T-helper 2 cell (primary cell): ENCODE measurements at regions not wholly inside any gene's neighbourhood (a gene's known extent, or its start where the extent isn't known, plus 50 kb on each side); places are given as distances from the start of the nearest gene placed in this dataset.

Source experiments
- DNase-seq, 5 experiments: peaks; one replicate each; pipeline versions ENCODE4 v3.0.0 to v3.0.0-alpha.2; 2012 to 2022

DNA sequence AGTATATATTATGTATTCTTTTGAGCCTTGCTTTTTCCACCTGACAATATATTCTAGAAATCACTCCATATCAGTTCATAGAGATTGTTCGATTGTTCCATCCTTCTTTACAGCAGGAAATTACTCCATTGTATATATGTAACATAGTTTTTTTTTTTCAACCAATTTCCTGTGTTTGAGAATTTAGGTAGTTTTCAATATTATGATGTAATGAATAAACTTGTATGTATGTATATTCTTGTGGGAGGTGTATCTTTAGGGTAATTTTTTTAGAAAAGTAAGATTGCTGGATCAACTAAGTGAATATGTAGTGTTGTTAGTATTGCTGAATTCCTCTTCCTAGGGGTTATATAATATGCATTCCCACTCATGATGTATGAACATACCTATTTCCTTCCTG lies 165.9 kb upstream of the PITX1 start:
- DNase-seq, result no peak

DNA sequence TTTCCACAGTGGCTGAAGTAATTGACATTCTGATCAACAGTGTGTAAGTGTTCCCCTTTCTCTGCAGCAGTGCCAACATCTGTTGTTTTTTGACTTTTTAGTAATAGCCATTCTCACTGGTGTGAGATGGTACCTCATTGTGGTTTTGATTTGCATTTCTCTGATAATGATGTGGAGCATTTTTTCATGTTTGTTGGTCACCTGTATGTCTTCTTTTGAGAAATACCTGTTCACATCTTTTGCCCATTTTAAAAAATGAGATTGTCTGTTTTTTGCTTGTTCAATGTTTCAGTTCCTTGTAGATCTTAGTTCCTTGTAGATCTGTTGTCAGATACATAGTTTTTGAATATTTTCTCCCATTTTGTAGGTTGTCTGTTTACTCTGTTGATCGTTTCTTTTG lies 162.5 kb upstream of the PITX1 start:
- no peak for DNase-seq

GRCh38 chr5:135195270-135195608 lies 161.2 kb upstream of the PITX1 start:
- no peak for DNase-seq

GRCh38 chr5:135194573-135195269 lies 160.7 kb upstream of the PITX1 start:
- DNase-seq, result no peak

DNA sequence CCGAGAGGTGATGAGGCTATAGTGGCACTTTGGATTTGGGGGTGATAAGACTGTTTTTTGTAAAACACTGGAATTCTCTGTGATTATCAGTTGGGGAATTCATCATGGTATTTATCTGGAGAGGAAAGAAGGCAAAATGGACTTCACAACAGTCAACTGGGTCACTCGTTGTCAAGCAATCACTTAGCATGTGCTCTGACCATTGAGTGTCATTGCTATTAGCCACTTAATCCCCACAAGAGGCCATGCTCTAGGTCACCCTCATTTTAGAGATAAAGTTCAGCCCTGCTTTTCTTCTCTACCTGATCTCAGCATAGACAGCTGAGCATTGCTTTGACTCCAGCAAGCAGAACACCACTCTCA lies 160.1 kb upstream of the PITX1 start:
- DNase-seq, result no peak

- no peak for DNase-seq
Observed at GRCh38 chr5:135193213-135194125, 159.4 kb upstream of the PITX1 start.

DNA sequence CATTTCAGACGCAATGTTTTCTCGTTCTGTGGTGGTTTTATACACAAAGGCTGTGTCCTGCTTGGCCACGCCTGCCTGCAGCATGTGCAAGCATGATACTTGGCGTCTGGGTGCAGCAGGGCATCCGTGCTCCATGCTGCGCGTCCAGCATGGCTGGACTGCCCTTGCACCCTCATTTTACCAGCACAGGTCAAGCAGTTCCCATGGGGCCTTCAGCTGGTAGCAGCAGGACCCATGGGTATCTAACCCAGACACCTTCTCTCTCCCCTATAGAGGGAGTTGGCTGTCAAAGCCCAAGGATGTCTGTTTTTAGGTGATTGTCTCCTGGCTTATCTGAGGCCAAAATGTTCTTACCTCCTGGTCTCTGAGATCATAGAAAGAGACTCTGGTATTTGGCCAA lies 158.3 kb upstream of the PITX1 start:
- DNase-seq, result no peak

GRCh38 chr5:135191084-135191826 lies 157.2 kb upstream of the PITX1 start:
- peak in 4 of 5 experiments; percentile 26 to 67 (median 51) for DNase-seq

DNA sequence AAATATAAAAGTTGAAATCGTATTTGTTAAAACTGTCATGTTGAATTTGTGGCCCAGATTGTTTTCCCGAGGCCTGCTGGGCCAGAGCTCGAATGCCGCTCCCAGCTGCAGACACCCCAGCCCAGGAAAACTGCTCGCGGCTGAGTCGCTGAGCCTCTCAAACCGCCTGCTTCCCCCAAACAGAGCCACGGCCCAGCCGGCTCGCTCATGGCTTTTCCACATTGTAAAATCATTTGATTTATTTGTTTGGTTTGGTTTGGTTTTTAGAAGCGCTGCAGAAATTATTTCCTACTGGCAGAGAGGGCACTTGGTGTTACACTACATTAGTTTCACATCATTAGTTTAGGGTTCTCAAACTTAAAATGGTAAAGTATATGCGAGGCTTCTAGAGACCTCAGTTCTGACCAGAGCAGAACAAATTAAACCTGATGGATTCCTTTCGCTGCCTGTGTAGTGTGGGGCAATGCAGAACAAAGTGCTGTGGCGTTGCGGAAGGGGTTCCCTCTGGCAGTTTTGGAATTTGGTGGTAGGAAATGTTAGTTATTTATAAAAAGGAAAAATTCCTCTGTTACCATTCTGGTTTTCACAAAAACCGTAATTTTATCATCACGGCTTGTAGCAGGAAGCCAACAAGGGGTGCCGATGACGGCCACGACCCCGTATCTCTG lies 156.5 kb upstream of the PITX1 start:
- no peak for DNase-seq

- no peak for DNase-seq
Observed at GRCh38 chr5:135189024-135189423, 155.0 kb upstream of the PITX1 start.

- DNase-seq, result no peak
Observed at GRCh38 chr5:135188233-135188914, 154.3 kb upstream of the PITX1 start.

GRCh38 chr5:135186662-135187522 lies 152.9 kb upstream of the PITX1 start:
- DNase-seq, result no peak

DNA sequence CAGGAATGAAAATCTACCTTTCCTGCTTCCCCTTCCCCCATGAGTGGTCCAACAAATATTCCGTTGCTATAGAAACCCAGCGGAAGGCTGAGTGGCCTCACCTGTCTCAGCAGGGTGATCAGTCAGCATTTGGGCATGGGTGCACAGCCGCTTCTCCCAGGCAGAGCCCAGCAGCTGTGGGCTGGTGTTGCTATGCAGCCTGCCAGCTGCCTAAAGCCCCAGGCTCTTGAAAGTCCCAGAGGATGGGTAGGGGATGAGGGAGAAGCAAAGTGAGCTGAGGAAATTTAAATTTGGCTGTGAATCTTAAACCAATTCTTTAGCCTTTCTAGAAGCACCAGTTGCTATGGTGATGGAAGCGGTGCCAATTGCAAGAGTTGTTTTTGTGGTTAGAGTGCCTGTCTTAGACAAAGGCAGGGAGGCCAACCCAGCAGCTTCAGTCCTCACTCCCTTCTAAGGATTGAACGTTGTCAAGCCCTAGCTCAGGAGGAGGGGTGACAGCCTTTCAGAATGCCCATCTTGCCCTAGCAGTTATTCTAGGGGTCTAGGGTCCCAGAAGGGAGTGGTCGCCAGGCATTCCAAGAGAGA lies 151.5 kb upstream of the PITX1 start:
- DNase-seq, result peak in 1 of 5 experiments; percentile 48

DNA sequence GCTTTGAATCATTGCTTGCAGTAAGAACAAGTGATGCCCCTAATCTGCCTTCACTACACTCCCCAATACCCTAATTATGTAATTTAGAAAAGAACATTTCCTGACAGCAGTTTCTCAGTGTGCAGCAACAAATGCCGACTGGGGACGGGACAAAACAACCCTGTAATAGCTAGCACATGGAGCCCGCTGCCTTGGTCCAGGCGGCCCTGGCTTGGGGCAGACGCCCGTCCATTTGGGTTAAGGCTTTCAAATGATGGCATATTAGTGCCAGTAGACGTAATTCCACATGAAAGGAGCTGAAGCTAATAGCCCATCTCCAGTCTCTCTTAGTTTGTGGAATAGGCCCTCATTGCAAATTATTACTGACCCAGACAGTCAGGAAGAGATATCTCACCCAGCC lies 150.6 kb upstream of the PITX1 start:
- no peak for DNase-seq

DNA sequence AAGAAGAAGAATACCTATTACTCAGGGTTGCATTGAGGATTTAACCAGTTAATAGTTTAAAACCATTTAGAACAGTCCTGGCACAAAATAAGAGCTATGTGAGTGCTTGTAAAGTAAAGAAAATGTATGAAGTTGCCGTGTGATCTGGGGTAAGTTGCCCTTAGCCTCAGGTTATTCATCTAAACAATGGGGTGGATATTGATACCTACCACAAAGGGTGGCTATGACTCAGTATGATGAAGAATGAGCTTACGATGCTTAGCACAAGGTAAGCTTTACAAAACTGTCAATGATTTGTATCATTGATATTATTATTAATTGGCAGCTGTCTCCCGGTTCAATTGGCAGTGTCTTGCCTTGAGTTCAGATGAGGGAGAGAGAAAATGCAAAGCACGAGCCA lies 149.4 kb upstream of the PITX1 start:
- DNase-seq, result peak in 1 of 5 experiments; percentile 27

GRCh38 chr5:135182675-135183074 lies 148.6 kb upstream of the PITX1 start:
- no peak for DNase-seq

- no peak for DNase-seq
Observed at GRCh38 chr5:135181653-135182052, 147.6 kb upstream of the PITX1 start.

DNA sequence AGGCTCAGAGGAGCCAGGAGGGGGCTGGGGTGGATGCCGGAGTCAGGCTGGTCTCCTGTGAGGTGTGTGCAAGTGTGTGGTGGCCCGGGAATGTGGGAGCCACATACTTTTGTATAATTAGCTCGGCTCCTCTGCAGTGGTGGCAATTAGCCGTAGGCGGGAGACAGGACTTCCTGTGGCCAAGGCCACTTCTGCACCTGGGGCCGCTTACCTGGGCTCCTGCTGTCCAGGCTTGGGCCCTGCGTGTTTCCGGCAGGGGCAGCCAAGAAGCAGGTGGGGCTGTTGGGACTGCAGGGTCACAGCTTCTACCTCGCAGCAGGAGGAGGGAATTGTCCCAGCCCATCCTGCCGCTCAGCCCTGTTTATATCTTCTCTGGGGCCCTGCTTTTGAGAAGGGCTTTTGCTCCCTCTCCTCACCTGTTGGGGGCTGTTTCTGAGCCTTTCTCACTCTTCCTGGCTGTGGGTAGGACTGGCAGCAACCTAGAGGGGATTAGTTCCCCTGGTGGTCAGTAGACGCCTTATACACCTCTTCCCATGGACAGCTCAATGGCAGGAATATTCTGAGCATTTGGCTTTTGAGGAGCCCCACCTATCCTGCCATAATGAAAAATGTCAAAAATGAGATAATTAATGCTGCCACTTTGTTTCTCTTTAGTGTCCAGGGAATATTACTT lies 145.4 kb upstream of the PITX1 start:
- DNase-seq, result no peak

DNA sequence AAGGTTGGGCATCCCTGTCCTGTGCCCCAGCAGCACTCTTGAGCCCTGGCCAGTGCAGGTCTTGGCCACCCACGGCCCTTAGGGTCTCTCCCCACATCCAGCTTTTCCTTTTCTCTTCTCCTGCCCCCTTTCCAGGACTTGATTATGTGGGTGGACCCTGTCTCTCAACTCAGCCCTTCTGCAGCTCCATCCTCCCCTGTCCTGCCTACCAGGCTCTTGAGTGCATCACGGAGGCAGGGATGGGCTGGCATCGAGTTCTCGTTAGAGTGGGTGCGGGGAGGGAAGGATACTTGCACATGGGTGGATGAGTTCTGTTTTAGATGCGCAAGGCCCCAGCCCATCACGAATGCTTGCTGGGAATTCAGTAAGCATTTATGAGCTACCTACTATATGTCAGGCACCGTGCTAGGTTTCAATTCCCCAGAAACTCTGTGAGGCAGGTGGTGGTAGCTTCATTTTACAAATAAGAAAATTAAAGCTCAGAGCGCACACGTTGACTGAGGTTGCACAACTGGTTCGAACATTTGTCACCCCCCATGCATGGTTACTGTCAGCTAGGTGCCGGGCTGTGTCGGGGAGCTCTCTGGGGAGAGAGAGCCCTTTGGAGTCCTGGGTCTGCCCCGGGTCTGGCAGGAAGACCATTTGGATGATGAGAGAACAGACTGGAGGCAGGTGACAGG lies 144.6 kb upstream of the PITX1 start:
- DNase-seq, result no peak

GRCh38 chr5:135177591-135177990 lies 143.6 kb upstream of the PITX1 start:
- DNase-seq, result no peak
